ENCODE measurements at regions not wholly inside any gene's neighbourhood (a gene's known extent, or its start where the extent isn't known, plus 50 kb on each side); places are given as distances from the start of the nearest gene placed in this dataset.

- H3K23ac ChIP-seq (ENCODE audit: insufficient read length), result no peak overlapping the region
- no peaks in the 10 kb centered on the region for H3K79me1 ChIP-seq (ENCODE audit: low read depth, low read length)
- no peak for DNase-seq (ENCODE audit: low read depth in 1 of 2, low spot score in 2 of 2)
- no peak overlapping the region for H3K4ac ChIP-seq (replicated peaks; ENCODE audit: insufficient read length, low read depth, low read length)
- no peak overlapping the region for H3K18ac ChIP-seq (ENCODE audit: extremely low read depth, low read length)
- no peaks in the 10 kb centered on the region for H4K20me1 ChIP-seq (replicated peaks in 1 of 2; ENCODE audit: control insufficient read depth in 1 of 2, insufficient read depth in 2 of 2, low read length in 2 of 2)
- ChIA-PET CTCF (ENCODE audit: partially characterized antibody) (interaction anchor here (0.6 to 2.6 kb wide), 30 partner anchors 9 to 1293 kb away, joined by 3 to 25 read pairs (median 4); partner anchors contain the start of genes CAPRIN2 and IPO8), POLR2A (ENCODE audit: partially characterized antibody) (no interaction called here)
- FAIRE-seq, result no peak
- no peak overlapping the region for H3K56ac ChIP-seq (replicated peaks; ENCODE audit: insufficient read length, low read depth, low read length)
- H3K9me3 ChIP-seq (ENCODE audit: insufficient read depth in 2 of 2, low read depth in 1 of 2, low read length in 1 of 2), result peaks cover 11 to 17% of the 10 kb centered on the region in 2 experiments; a peak in 3 of 4 replicates
- H3K79me2 ChIP-seq (ENCODE audit: control insufficient read depth in 1 of 2, insufficient read depth in 2 of 2, low read length in 2 of 2), result no peaks in the 10 kb centered on the region
- no peak overlapping the region for H4K5ac ChIP-seq (ENCODE audit: insufficient read length, low read depth, low read length)
- H3K27me3 ChIP-seq (replicated peaks in 1 of 4; ENCODE audit: control insufficient read depth in 3 of 4, extremely low read depth in 1 of 4, insufficient read depth in 3 of 4, low read length in 3 of 4), result no peaks in the 10 kb centered on the region
- no peak overlapping the region for H3K9ac ChIP-seq (replicated peaks in 1 of 4; ENCODE audit: extremely low read depth in 1 of 4, low read depth in 3 of 4, low read length in 3 of 4)
- no peak overlapping the region for H2BK5ac ChIP-seq (ENCODE audit: low read depth, low read length)
- no peak overlapping the region for H2BK20ac ChIP-seq (ENCODE audit: low read length)
- H3K4me3 ChIP-seq (ENCODE audit: extremely low read depth in 1 of 4, insufficient read depth in 2 of 4, low read depth in 3 of 4, low read length in 4 of 4), result no peak overlapping the region
- no peak overlapping the region for H4K91ac ChIP-seq (replicated peaks; ENCODE audit: insufficient read length, low read length)
- H3K27ac ChIP-seq (ENCODE audit: low read depth, low read length), result no peak overlapping the region
- H4K8ac ChIP-seq (ENCODE audit: extremely low read depth, insufficient read depth, low read length), result no peak overlapping the region
- H3K4me1 ChIP-seq (replicated peaks in 1 of 4; ENCODE audit: control insufficient read depth in 3 of 4, insufficient read depth in 4 of 4, low read length in 3 of 4), result no peaks in the 10 kb centered on the region
- H2AFZ ChIP-seq (ENCODE audit: low read length), result no peak overlapping the region
- WGBS, 2 experiments (ENCODE audit: extremely low coverage in 1 of 2, insufficient coverage in 1 of 2, insufficient read length in 1 of 2, insufficient replicate concordance in 2 of 2, low coverage in 1 of 2, low lambda C conversion rate in 2 of 2, missing lambda C conversion rate in 1 of 2), result 78% methylated on average over 1 of the region's 1 CpG; no CpG with 5 or more reads in 1 of the 2 experiments
- H2AK5ac ChIP-seq (ENCODE audit: low read depth, low read length), result no peak overlapping the region
- no peak overlapping the region for H3K4me2 ChIP-seq (ENCODE audit: insufficient read depth in 1 of 2, low read depth in 2 of 2, low read length in 2 of 2)
- peaks cover 0 to 16% (median 0%) of the 10 kb centered on the region in 4 experiments; a peak in 4 of 8 replicates for H3K36me3 ChIP-seq (ENCODE audit: control insufficient read depth in 2 of 4, insufficient read depth in 4 of 4, low read length in 3 of 4)
- H2BK120ac ChIP-seq (replicated peaks; ENCODE audit: low read depth, low read length), result no peak overlapping the region
- no peak overlapping the region for H2BK12ac ChIP-seq (ENCODE audit: low read depth, low read length)
- no peaks in the 10 kb centered on the region for H3K23me2 ChIP-seq (ENCODE audit: low read depth, low read length)
- no peak overlapping the region for H3K14ac ChIP-seq (ENCODE audit: insufficient read length)
- H2BK15ac ChIP-seq (ENCODE audit: low read length), result no peak overlapping the region
- TF ChIP-seq YY1 (IDR thresholded peaks at IDR 0.05; ENCODE audit: low read depth, low read length), result no peak
Measured at GRCh38 chr12:30807695-30808034, 52.9 kb upstream of the CAPRIN2 start.
